Breast epithelium (tissue), 4 donors: ENCODE measurements at regions not wholly inside any gene's neighbourhood (a gene's known extent, or its start where the extent isn't known, plus 50 kb on each side); places are given as distances from the start of the nearest gene placed in this dataset.
A peak's percentile ranks its signal among the peaks of the same experiment; 100 is the strongest.

ENCODE experiments used
- DNase-seq, 2 donors: peaks; one replicate each; pipeline ENCODE4 v3.0.0-alpha.2; 2019; ENCODE audit warnings: low spot score in 2 of 2
- H3K27ac ChIP-seq, 2 donors: fragments of 200-600 bp; sonication (generic) in 1 of 2; one replicate each; pipeline ENCODE4 v1.5.1; 2016 to 2019; ENCODE audit warnings: mild to moderate bottlenecking in 1 of 2
- H3K27me3 ChIP-seq, 2 donors: fragments of 200-600 bp; sonication (generic) in 1 of 2; one replicate each; pipeline versions ENCODE4 v1.5.1 to v1.6.0; 2017 to 2019; ENCODE audit warnings: control low read depth in 1 of 2, mild to moderate bottlenecking in 1 of 2
- H3K36me3 ChIP-seq: fragments of 200-600 bp; one replicate; pipeline ENCODE4 v1.5.1; 2019
- H3K4me1 ChIP-seq, 2 donors: fragments of 200-600 bp; sonication (generic); one replicate each; pipeline ENCODE4 v1.5.1; 2016 to 2019; ENCODE audit warnings: control low read depth in 1 of 2
- H3K4me3 ChIP-seq, 3 donors: fragments of 200-600 bp; sonication (generic); 1 replicate in 2 of 3; 2 replicates in 1 of 3; pipeline ENCODE4 v1.5.1; 2016 to 2019; ENCODE audit warnings: mild to moderate bottlenecking in 3 of 3, moderate library complexity in 2 of 3
- H3K9me3 ChIP-seq, 2 donors: fragments of 200-600 bp; sonication (generic) in 1 of 2; one replicate each; pipeline ENCODE4 v1.5.1; 2016 to 2019; ENCODE audit warnings: control low read depth in 1 of 2
- POLR2A ChIP-seq: fragments of 450-650 bp; IDR thresholded peaks from one replicate; pipeline ENCODE4 v1.6.1; 2016; ENCODE audit warnings: antibody characterized with exemption, mild to moderate bottlenecking, moderate library complexity
- POLR2AphosphoS5 ChIP-seq, 3 donors: sonication (generic); formaldehyde crosslinking; IDR thresholded peaks; one replicate each; pipeline ENCODE4 v1.6.1; 2017; ENCODE audit warnings: antibody characterized with exemption in 3 of 3
- intact Hi-C: fragments of 100-400 bp; cut with DNase I; formaldehyde crosslinking; loops from one replicate; pipeline ENCODE4 v1.15.1; 2023; ENCODE audit warnings: low total_unique reads
- TF ChIP-seq, protein P1 (sequence below), 3 donors: fragments of 450-650 bp; IDR thresholded peaks; one replicate each; pipeline ENCODE4 v1.5.1; 2016 to 2017; ENCODE audit warnings: antibody characterized with exemption in 3 of 3, mild to moderate bottlenecking in 3 of 3, moderate library complexity in 3 of 3

DNA sequence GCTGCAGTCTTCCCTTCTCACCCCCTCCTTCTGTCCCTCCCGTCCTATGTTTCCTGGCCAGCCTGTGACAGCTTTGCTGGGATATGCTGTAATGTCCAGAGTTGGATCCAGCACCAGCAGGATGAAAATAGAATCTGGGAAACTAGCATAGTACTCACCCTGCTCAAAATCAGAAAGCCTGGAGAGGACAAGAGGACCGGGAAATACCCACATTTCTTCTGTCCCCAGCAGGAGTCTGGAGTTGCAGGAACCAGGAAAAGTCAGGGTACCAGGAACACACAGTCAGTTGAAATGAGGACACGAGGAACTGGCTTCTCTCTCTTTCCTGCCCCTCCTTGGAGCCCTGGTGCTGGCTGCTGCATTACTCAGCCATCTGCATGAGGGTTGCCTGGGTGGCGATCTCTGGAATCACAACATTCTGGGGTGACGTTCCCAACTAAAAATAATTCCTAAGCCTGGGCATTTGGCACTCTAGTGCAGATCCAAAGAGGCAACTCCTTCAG lies 59.6 kb upstream of the NFIL3 start:
- Histone ChIP-seq H3K4me3 (no peak overlapping the region), H3K36me3 (no peaks in the 10 kb centered on the region), H3K27ac (peak overlapping the region in 1 of 2 donors; percentile 70), H3K4me1 (no peaks in the 10 kb centered on the region), H3K27me3 (no peaks in the 10 kb centered on the region), H3K9me3 (no peaks in the 10 kb centered on the region)
- TF ChIP-seq POLR2AphosphoS5 (IDR thresholded peaks at IDR 0.05), result peak in 1 of 3 donors; percentile 6
- TF ChIP-seq, protein P1, sequence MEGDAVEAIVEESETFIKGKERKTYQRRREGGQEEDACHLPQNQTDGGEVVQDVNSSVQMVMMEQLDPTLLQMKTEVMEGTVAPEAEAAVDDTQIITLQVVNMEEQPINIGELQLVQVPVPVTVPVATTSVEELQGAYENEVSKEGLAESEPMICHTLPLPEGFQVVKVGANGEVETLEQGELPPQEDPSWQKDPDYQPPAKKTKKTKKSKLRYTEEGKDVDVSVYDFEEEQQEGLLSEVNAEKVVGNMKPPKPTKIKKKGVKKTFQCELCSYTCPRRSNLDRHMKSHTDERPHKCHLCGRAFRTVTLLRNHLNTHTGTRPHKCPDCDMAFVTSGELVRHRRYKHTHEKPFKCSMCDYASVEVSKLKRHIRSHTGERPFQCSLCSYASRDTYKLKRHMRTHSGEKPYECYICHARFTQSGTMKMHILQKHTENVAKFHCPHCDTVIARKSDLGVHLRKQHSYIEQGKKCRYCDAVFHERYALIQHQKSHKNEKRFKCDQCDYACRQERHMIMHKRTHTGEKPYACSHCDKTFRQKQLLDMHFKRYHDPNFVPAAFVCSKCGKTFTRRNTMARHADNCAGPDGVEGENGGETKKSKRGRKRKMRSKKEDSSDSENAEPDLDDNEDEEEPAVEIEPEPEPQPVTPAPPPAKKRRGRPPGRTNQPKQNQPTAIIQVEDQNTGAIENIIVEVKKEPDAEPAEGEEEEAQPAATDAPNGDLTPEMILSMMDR (IDR thresholded peaks at IDR 0.05), result no peak
- DNase-seq, result no peak
- intact Hi-C loops, result no loop called here

DNA sequence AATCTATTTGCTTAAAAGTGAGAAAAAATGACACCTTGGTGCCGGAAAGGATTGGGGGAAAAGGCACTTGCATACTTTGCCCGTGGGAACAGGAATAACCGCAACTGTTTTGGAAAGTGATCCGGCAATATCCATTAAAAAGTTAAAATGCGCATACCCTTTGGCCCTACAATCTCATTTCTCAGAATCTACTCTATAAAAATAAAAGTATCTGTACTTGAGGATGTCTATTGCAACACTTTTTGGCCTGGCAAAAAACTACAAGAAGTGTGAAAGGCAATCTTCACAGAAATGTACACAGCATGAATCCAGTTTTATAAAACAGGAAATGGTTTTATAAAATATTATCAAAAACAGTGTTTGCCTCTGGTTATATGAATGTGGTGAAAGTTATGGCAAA lies 58.3 kb upstream of the NFIL3 start:
- Histone ChIP-seq H3K36me3 (no peaks in the 10 kb centered on the region), H3K27me3 (no peaks in the 10 kb centered on the region), H3K9me3 (no peaks in the 10 kb centered on the region), H3K4me3 (no peak overlapping the region), H3K27ac (no peak overlapping the region), H3K4me1 (no peaks in the 10 kb centered on the region)
- TF ChIP-seq, protein P1 (IDR thresholded peaks at IDR 0.05), result no peak
- TF ChIP-seq POLR2A (no peak), POLR2AphosphoS5 (IDR thresholded peaks at IDR 0.05) (no peak)
- intact Hi-C loops, result no loop called here
- no peak for DNase-seq

DNA sequence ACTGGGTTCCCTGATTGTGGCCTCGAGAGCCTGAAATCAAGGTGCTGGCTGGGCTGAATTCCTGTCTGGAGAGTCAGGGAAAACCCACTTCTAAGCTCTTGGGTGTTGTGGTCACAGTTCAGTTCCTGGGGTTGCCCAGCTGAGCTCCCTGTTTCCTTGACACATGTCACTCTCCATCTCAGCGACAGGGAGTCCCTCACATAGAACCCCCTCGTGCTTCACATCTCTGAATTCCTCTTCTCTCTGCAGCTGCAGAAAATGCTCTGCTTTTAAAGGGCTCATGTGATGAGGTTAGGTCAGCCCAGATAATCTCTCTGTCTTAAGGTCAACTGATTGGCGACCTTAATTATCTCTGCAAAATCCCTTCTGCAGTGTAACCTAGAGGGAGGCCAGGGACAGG lies 53.5 kb upstream of the NFIL3 start:
- H3K36me3 ChIP-seq, result no peaks in the 10 kb centered on the region
- H3K27ac ChIP-seq, result no peak overlapping the region
- H3K27me3 ChIP-seq, result no peaks in the 10 kb centered on the region
- TF ChIP-seq POLR2A, result no peak
- TF ChIP-seq, protein P1 (IDR thresholded peaks at IDR 0.05), result no peak
- no peak for TF ChIP-seq POLR2AphosphoS5 (IDR thresholded peaks at IDR 0.05)
- no peaks in the 10 kb centered on the region for H3K4me1 ChIP-seq
- DNase-seq, result no peak
- H3K9me3 ChIP-seq, result peaks cover 0 to 8% of the 10 kb centered on the region in 2 donors
- no peak overlapping the region for H3K4me3 ChIP-seq
- intact Hi-C loops, result no loop called here

DNA sequence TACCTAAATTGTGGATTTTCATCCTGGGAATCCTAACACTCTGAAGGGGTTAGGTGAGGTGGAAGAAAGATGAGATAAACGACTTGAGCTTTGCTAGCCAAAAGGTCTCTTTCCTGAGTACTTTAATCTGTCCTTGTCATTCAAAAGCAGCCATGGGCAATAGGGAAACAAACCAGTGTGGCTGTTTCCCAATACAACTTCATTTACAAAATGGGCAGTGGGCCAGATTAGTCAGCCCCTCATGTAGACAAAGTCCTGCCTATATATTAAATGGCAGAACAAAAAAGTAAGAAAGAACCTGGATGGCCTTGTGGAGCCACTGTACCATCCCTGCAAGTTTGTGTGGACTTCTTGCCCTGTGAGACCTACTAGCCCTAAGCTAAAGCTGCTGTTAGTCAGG lies 51.0 kb upstream of the NFIL3 start:
- no peak for TF ChIP-seq POLR2A
- no peak for TF ChIP-seq POLR2AphosphoS5 (IDR thresholded peaks at IDR 0.05)
- TF ChIP-seq, protein P1 (IDR thresholded peaks at IDR 0.05), result no peak
- H3K9me3 ChIP-seq, result peaks cover 0 to 8% of the 10 kb centered on the region in 2 donors
- intact Hi-C loops, result no loop called here
- no peak overlapping the region for H3K27ac ChIP-seq
- H3K4me1 ChIP-seq, result no peaks in the 10 kb centered on the region
- no peaks in the 10 kb centered on the region for H3K36me3 ChIP-seq
- no peaks in the 10 kb centered on the region for H3K27me3 ChIP-seq
- no peak for DNase-seq
- H3K4me3 ChIP-seq, result no peak overlapping the region
